GM18520 (cell line): ENCODE measurements at regions not wholly inside any gene's neighbourhood (a gene's known extent, or its start where the extent isn't known, plus 50 kb on each side); places are given as distances from the start of the nearest gene placed in this dataset.
"Not testable (repeated sequence)": the region's sequence is repeated elsewhere in the genome, so short reads cannot be mapped to it uniquely, and the experiment has no call there.

Experiments used
- ATAC-seq: cut with Tn5 transposase; IDR thresholded peaks from one replicate; pipeline ENCODE4 v1.9.1; 2021; ENCODE audit not compliant: unreplicated experiment

DNA sequence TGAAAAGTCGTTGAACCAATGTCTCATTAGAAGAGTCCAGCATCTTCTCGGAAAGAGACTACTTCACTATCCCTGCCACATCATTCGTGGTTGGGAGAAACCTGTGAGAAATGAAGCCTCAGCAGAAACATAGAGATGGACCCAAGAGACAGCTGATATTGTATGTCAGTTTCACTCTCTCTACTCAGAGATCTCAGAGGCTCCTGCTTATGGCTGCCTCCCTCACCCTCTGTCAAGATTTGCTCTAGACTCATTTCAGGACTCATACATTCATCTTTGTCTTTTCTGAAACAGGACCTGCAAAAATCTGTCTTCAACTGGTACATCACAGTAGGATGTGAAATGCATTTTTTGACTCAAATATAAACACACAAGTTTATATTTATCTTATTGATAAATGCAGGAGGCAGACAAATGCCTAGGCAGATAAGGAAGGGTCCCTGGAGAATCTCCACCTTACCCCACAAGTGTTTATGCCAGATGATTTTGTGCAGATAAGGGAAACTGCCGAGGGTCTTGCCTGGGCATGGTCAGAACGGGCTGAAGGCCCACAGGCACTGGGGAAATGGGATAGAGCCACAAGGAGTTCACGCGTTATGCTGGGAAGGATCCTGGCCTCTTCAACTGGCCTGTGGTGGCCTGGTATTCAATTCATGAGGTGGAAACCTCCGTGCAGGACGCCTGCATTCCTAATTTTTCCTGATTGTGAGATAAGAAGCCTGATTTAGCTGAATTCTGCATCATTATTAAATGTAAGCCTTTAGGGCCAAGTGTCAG is 1834.0 kb upstream of the PCDH20 start:
- no peak for ATAC-seq

- ATAC-seq: not testable (repeated sequence)
Measured at GRCh38 chr13:63236667-63237396, 1821.2 kb upstream of the PCDH20 start.

- ATAC-seq: not testable (repeated sequence)
Measured at GRCh38 chr13:63218596-63218995, 1802.9 kb upstream of the PCDH20 start.

- ATAC-seq: no peak
Measured at GRCh38 chr13:63209330-63210017, 1793.8 kb upstream of the PCDH20 start.

DNA sequence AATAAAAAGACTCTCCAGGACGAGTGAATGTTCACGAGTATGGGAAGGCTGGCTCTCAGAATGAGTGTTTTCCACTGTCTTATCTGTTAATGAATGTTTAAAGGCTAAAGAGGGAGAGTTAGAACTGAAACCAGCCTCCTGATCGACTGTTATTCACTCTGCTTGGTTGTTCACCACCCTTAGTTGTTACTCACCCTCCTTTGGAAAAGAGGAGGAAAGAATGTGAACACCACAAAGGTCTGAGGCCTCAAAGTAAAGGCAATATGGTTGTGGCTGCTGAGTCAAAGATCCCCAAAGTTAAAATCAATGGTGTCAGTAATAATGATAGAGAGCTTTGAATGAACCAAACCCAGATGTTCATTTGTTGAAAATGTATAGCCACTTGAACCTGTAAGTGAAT is 1793.2 kb upstream of the PCDH20 start:
- ATAC-seq: no peak

- ATAC-seq: no peak
Measured at GRCh38 chr13:63206461-63206860, 1790.8 kb upstream of the PCDH20 start.

DNA sequence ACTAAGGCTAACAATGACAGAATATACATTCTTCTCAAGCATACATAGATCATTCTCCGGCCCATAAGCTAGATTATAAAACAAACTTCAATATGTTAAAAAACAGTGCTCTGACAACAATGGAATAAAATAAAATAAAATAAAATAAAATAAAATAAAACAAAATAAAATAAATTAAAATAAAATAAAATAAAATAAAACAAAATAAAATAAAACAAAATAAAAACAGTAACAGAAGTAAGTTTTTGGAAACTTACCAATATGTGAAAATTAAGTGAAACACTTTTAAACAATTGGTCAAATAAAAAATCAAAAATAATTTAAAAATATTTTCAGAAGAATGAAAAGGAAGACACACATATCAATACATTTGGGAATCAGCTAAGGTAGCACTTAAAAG is 1785.8 kb upstream of the PCDH20 start:
- no peak for ATAC-seq

DNA sequence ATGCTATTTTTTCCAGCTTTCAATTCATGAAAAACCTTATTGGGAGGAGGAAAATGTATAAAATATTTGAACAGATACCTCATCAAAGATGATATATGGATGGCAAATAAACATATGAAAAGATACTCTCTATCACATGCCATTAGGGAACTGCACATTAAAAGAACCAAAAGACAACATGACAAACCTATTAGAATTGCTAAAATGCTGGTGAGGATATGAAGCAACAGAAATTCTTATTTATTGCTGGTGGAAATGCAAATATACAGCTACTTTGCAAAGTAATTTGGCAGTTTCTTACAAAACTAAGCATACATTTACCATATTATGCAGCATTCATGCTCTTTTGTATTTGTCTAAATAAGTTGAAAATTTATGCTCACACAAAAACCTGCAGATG is 1783.9 kb upstream of the PCDH20 start:
- no peak for ATAC-seq

DNA sequence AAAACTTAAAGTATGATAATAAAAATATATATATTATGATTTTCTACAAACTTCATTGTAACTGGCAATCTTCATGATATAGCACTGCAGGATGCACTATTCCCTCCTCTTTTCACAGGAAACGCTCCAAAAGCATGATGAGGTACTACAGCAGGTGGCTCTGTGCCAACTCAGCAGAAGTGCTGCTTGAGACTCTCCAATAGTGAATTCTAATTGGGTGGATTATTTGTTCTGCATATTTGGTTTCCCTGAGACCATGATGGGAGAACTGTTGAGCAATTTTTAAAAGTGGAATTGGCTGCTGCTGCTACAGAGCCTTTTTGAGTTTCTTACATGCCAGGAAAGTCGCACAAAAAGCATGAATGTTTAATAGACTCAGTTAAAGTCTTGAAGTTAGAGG is 1782.4 kb upstream of the PCDH20 start:
- no peak for ATAC-seq

DNA sequence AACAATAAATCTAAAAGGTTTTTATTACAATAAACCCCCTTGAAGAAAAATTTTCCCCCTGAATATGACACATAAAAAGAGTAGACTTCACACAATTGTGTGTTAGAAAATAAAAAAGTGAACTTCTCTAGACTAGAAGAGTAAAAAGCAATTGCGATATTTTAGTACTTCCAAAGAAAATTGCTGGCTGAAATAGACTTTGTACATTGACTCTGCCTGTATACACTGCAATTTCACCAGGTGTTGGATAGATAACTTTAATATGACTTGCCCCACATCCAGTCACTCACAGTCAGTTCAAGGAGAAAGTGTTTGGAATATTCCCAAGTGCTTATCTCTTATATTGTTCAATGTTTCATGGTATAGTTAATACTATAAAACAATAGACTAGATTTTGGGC is 1780.1 kb upstream of the PCDH20 start:
- no peak for ATAC-seq

GRCh38 chr13:63190742-63191141 is 1775.1 kb upstream of the PCDH20 start:
- no peak for ATAC-seq

DNA sequence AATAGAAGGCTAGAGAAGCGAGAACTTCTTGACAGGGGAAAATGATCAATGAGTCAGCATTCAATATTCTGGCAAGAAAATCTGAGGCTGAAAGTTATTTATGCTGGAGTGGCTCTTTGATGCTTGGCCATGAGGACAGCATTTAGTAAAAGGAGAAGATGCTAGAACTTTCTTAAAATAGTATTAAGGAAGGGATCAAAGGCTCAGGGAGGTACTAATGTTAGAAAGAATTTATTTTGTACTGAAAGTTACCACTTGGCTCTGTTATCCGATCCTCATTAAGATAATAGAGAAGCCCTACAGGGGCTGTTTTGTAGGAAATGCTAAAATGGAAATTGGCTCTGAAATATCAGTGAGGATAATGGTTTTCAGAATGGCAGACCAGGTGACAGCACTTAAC is 1774.6 kb upstream of the PCDH20 start:
- ATAC-seq: no peak

- ATAC-seq: no peak
Measured at GRCh38 chr13:63189712-63190111, 1774.1 kb upstream of the PCDH20 start.

GRCh38 chr13:63184693-63185092 is 1769.0 kb upstream of the PCDH20 start:
- ATAC-seq: no peak

- no peak for ATAC-seq
Measured at GRCh38 chr13:63175536-63175935, 1759.9 kb upstream of the PCDH20 start.

DNA sequence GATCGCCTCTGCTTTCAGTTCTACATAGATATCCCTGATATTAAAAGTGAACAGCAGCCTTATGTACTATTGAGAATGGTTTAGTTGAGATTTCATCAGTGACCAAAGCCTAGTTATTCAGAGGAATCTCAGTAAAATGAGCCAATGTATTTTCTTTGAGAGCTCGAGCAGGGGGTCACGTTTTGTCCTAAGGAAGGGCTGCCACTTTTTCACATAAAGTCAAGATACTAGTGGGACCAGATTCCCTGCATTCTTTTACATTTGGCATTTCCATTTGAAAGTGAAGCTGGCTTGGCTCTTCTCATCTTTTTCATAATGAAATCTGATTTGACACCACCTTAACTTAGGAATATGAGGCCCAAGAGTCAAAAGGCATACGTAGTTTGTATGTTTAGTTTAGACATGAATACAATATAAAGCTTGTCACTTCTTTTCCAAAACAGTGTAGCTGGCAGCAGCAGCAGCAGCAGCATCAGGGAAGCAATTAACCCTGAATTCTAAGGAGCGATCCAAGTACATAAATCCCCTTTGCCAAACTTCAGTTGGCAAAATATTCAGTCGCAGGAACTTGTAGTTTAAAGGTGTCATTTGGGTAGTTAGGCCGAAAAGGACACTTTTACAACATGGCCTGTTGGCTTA is 1752.2 kb upstream of the PCDH20 start:
- ATAC-seq: no peak

GRCh38 chr13:63166345-63166744 is 1750.7 kb upstream of the PCDH20 start:
- no peak for ATAC-seq

DNA sequence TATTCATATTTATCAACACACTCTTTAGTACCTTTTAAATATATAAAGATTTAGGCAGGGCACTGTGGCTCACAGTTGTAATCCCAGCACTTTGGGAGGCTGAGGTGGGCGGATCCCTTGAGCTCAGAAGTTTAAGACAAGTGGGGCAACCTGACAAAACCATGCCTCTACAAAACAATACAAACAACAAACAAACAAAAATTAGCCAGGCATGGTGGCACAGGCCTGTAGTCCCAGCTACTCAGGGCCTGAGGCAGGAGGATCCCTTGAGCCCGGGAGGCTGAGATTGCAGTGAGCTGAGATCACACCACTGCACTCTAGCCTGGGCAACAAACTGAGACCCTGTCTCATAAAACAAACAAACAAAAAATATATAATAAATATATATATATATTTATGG is 1748.3 kb upstream of the PCDH20 start:
- no peak for ATAC-seq

- ATAC-seq: no peak
Measured at GRCh38 chr13:63161219-63161618, 1745.6 kb upstream of the PCDH20 start.

GRCh38 chr13:63156816-63157215 is 1741.2 kb upstream of the PCDH20 start:
- ATAC-seq: no peak

- ATAC-seq: no peak
Measured at GRCh38 chr13:63149375-63149774, 1733.7 kb upstream of the PCDH20 start.
